COR-L47 (cell line): ENCODE measurements at regions not wholly inside any gene's neighbourhood (a gene's known extent, or its start where the extent isn't known, plus 50 kb on each side); places are given as distances from the start of the nearest gene placed in this dataset.
"Not testable (repeated sequence)": the region's sequence is repeated elsewhere in the genome, so short reads cannot be mapped to it uniquely, and the experiment has no call there.

Experiments
- DNase-seq: peaks from one replicate; lab custom pipeline; 2025; lab: John Stamatoyannopoulos, UW

GRCh38 chr11:110874437-110875030, 162.3 kb upstream of the ARHGAP20 start:
- no peak for DNase-seq

GRCh38 chr11:110873975-110874374, 161.7 kb upstream of the ARHGAP20 start:
- DNase-seq, result no peak

DNA sequence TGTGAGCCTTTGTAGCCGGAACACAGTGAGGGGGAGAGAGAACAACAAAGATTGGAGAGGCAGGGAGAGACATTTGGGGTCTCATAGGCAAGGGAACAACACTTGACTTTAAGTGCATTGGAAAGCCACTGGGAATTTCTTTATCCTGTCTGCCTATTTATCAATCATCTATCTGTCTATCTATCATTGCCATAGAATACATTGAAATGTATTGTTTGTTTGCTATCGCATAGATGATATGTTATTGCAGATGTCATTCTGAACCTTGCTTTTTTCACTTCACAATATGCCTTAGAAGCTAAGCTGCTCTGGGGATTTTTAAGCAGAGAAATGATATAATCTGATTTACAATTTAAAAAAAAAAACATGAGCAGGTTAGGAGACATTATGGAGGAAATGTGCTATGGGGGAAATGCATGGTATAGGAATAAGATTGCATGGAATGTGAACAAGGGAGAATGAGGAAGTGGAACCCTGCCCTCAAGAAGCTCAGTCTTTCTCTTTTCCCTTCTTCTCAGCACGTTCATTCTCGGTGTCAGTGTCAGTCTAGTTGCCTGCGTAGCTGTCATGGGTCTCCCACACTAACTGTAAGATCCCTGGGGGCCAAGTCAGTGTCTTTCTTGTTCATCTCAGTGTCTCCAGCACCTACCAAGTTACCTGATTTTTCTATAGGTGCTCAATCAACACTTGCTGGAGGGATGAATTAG, 158.7 kb upstream of the ARHGAP20 start:
- DNase-seq, result no peak

DNA sequence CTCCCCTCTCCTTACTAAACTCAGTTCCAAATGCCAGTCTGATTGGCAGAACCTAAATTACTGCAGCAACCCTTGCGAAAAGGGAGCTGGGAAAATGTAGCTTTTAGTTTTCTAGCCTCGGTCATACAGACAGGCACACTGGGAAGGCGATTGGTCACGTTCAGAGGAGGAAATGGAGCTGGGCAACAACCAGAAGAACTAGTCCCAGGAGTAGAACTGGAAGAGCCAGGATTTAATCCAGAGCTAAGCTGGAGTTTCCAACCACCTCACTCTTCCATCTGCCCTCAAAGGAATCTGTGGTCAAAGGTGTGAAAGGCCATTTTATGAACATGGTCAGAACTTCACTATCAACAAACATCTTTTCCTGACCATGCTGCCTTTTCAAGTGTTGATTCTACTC, 155.7 kb upstream of the ARHGAP20 start:
- no peak for DNase-seq

DNA sequence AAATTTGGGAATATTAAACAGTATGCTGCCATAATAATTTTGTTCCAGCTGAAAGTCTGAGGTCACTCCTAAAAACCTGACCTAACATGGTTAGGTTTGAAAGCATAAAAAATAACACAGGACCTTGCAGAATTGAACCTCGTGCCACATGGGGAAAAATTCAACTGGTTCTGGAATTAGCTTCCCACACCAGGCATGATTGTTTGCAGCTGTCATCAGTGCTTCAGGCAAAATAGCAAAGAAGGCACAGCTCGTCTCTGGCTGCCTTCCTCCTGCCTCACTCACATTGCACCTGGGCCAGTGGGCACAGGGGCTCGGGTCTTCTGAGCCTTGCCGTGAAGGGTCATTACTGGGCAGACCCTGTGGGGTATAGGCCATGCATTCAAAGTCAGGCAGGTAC, 153.8 kb upstream of the ARHGAP20 start:
- no peak for DNase-seq

DNA sequence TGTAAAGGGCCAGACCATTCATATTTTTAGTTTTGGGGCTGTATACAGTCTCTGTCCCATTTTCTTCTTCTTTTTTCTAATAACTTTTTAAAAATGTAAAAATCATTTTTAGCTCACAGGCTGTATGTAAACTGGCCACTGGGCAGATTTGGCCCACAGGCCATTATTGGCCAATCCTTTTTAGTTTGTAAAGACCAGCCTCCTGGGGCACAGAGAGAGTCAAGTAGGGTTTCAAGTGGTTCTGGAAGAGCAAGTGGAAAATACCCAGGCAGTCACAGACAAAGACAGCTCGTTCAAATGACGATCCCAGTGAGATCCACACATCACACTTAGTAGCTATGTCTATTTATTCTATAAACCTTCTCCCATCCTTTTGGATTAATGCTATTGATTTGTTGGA, 150.2 kb upstream of the ARHGAP20 start:
- DNase-seq, result no peak

DNA sequence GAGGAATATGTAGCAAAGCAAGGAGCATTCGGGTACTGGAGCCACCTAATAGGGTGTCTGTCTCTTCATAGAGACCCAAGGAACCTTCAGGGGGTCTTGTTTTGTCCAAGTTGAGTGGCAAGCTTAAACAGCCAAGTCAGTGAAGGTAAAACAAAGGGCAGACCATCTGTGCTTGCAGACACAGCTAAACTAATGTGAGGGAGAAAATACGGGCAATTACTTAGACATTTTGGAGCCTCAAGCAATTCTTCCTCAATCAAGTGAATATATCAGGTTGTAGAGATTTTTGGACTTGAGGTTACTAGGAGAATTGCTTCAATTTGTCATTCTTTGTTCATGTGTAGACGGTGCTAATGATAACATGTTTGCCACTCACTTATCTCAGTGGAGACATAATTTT, 148.2 kb upstream of the ARHGAP20 start:
- no peak for DNase-seq

DNA sequence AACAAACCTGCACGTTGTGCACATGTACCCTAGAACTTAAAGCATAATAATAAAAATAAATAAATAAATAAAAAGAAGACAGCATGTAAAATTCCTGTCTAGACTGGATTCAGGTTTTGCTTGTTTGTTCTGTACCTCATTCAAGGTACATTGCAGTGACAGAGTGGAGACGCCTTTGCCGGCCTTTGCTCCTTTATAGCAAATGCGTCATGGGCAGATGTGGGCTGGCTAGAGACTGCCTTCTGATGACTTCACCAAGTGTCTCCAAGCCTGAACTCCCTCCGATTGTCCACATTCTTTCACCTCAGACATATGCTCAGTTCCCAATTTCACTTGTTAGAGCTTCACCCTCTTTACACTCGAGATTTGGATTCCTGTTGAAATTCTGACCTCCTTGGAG, 147.8 kb upstream of the ARHGAP20 start:
- no peak for DNase-seq

DNA sequence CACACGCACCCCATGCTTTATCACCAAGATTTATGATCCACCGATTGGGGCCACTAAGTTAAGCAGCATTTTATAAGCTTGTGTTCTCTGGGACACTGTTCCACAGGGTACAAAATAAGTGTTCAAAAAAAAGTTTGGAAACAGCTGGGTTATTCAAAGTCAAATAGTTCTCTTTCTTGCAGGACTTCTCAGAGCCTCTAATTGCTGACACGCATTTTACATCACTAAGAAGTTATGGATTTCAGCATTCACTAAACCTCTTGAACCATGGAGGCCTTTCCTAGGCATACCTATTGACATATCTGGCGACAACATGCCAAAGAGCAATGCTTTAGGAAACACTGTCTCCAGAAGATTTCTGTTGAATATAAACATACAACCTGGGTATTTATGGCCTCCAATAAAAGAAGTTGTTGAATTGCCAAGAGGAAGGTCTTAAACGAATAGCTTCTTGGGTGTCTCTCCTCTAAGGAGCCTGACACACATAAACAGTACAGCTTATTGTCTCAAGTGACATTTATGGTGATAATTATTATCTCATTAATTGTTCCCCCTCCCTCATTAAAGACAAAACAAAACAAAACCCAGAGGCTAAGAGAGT, 147.1 kb upstream of the ARHGAP20 start:
- no peak for DNase-seq

- no peak for DNase-seq
Observed at GRCh38 chr11:110858547-110858921, 146.3 kb upstream of the ARHGAP20 start.

- no peak for DNase-seq
Observed at GRCh38 chr11:110857892-110858546, 145.8 kb upstream of the ARHGAP20 start.

DNA sequence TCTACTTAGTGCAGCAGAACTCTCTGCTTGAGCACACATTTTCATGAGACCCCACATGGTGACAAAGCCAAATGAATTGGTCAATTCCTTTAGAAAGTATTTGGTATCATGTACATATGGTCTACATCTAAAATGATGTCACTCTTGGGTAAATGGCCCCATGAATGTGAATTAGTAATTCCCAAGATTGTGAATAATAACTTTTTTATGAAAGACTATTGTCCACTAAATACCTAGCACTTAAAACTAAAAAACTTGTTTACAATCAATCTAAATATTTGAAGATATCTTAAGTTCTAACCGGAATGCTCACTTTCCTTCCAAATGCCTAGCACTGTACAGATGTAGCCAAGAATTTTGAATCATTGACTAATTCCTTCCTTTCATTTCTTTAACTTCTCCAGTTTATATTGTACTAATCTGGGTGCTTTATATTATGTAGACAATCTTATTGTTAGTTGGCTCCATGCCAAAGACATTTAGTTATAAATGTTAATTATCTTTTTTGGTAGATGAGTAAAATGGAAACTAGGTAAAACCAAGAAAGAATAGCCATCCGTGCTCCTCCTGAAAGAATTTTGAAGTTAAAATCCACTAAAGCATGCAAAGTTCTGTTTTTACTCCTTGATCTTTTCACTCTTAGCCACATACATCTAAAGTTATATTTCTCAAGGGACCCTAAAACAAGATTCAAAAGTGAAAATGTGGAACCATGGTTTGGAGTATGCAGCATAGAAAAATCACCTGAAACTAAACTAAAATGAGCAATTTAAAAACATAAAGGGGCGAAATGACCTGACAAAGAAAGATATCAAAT, 145.0 kb upstream of the ARHGAP20 start:
- DNase-seq, result no peak

DNA sequence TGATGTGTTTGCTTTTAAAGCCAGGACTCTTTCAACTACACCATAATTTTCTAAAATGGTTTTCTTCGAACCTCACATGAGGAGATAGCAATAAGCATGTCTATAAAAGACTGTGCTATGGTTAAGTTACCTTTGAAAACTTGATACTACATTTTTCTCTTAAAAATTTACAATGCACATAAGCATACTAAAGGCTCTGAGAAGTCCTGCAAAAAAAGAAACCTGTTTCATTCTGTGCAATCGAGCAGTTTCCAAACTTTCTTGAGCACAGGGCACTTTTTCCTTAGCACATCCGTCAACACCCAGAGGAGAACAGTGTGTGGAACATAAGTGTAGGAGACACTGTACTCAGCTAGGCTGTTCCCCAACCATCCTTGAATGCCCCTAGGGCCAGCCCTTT, 144.1 kb upstream of the ARHGAP20 start:
- DNase-seq, result no peak

GRCh38 chr11:110855191-110855590, 143.0 kb upstream of the ARHGAP20 start:
- no peak for DNase-seq

DNA sequence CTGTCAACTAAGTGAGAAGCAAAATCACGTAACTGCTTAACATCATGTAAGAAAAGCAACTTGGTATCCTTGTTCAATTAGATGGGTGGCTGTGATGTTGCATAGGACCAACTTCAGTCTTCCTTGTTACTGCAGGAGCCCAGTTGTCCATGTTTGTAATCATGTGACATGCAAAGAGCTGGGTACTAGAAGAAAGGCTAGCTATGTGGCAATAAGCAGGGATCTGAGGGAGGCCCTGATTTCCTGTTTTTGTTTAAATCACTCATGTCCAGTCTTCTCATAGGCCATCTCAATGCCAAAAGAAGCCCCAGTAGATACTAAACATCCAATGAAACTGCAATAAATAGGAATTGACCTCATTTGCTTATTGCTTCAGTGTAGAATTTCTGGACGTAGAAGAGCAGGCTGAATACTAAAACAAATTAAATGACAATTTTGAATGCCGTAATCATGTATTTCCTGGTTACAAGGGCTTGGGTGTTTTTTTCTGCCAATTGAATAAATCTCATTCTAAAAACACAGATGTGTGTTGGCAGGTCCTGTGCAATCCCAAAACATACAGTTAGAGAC, 140.8 kb upstream of the ARHGAP20 start:
- no peak for DNase-seq

- no peak for DNase-seq
Observed at GRCh38 chr11:110850846-110851245, 138.6 kb upstream of the ARHGAP20 start.

DNA sequence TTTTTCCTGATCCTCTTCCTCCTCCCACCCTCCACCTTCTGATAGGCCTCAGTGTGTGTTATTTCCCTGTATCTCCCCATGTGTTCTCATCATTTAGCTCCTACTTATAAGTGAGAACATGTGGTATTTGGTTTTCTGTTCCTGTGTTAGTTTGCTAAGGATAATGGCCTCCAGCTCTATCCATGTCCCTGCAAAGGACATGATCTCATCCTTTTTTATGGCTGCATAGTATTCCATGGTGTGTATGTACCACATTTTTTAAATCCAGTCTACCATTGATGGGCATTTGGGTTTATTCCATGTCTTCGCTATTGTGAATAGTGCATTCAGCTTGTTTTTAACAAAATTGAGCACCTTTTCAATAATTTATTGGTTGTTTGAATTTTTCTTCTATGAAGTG, 130.8 kb upstream of the ARHGAP20 start:
- not testable (repeated sequence) for DNase-seq

DNA sequence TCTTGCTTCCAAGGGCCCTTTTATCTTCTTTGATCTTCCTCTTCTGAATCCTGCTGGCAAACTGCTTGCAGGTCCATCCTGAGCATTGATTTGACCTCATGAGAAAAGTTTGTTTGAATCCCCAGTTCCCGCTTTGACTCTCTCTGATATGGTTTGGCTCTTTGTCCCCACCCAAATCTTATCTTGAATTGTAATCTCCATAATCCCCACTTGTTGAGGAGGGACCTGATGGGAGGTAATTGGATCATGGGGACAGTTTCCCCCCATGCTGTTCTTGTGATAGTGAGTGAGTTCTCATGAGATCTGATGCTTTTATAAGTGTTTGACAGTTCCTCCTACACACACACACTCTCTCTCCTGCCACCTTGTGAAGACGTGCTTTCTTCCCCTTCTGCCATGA, 126.6 kb upstream of the ARHGAP20 start:
- DNase-seq, result no peak

DNA sequence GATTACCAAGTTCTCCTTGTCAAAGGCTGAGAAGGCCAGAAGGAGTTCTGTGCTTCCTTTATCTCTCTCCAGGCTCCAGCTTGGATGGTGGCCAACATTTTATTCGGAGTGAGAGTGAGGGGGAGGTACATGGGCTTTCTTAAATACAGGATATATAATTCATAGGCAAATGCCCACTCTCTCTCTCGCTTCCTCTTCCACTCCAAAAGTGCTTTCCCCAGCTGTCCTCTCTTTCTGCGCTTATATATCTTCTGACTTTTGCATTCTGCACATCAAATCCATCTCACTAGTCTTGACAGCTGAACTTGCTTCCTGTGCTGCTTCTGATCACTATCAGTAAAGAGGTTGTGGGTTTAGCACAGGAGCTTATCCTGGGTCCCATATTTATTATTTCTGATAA, 125.4 kb upstream of the ARHGAP20 start:
- DNase-seq, result no peak

DNA sequence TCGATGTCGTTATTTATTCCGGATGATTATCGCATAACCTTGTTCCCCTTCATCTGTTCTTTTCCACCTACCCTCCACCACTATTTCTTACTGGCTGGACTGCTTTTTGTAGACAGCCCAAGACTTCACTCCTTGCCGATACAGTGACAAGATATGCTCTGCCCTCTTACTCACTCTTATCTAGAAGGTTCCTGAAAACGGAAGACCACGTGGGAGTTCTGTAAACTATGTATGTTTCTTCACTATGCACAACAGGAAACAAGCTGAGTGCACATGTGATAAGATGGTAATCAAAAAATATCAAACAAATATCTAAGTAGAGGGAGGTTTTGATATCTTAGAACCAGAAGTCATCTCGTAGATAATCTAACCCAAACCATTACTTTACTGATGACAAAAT, 122.9 kb upstream of the ARHGAP20 start:
- DNase-seq, result no peak

DNA sequence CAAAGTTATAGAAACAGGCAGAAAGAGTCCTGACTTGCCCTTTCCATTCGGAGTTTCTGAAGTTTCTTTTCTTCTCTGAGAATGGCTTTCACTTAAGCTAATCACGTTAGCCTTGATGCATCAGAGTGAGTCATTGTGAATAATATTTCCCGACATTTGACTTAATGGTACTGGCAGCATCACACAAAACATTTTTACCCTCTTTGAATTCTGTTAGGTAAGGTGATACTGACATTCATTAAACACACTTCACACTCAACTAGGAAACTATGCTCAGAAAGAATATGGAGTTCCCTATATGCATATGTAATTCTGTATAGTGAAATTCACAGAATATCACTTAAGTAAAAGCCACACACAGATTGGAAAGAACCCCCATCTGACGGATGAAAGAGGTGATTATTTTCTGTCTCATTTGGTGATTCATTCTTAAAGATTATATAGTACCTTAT, 120.8 kb upstream of the ARHGAP20 start:
- no peak for DNase-seq

DNA sequence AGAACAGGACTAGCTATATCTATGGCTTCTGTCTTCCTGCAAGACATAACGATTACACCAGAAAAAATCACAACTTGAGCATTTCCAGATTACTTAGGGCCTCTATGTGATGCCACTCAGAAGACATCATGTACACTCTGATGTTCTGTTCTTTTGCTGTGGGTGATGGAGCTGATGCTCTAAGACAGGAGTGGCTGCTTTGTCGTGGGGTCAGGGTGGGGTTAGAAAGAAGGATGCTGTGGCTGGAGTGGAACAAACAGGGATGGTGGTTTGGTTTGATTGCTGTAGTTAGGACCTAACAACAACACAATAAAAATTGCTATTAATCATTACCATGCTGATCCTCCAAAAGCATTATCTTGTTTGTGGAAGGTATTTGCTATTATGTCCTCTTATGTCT, 120.3 kb upstream of the ARHGAP20 start:
- no peak for DNase-seq
